H1 (cell line): ENCODE measurements at regions not wholly inside any gene's neighbourhood (a gene's known extent, or its start where the extent isn't known, plus 50 kb on each side); places are given as distances from the start of the nearest gene placed in this dataset.

Experiments used
- ASH2L ChIP-seq: fragments of 200-600, 300-600 bp; sonication (generic); IDR thresholded peaks from one replicate; pipeline ENCODE4 v1.7.1; 2017; ENCODE audit warnings: low read length
- CTCF ChIP-seq, 3 experiments: IDR thresholded peaks; 1 replicate in 2 of 3; 2 replicates in 1 of 3; pipeline versions ENCODE4 v1.5.1 to v1.6.1; 2011; ENCODE audit warnings: low read length in 3 of 3, mild to moderate bottlenecking in 3 of 3, inconsistent platforms in 2 of 3, low read depth in 1 of 3, moderate library complexity in 1 of 3; ENCODE audit not compliant: insufficient read depth in 1 of 3; ENCODE audit errors: control extremely low read depth in 1 of 3
- POLR2A ChIP-seq, 2 experiments: IDR thresholded peaks; 1 replicate in 1 of 2; 2 replicates in 1 of 2; pipeline ENCODE4 v1.6.1; 2011; ENCODE audit warnings: low read depth in 2 of 2, low read length in 2 of 2, mild to moderate bottlenecking in 2 of 2; ENCODE audit errors: control extremely low read depth in 1 of 2
- SP1 ChIP-seq: IDR thresholded peaks from 2 replicates; pipeline ENCODE4 v1.6.1; 2011; ENCODE audit warnings: low read depth, low read length
- ZNF274 ChIP-seq: IDR thresholded peaks from 2 replicates; pipeline ENCODE4 v1.7.0; 2012; ENCODE audit warnings: low read length, borderline replicate concordance; ENCODE audit errors: extremely low read depth

GRCh38 chr4:100082852-100083251 is 107.4 kb downstream of the DDIT4L start:
- TF ChIP-seq POLR2A (IDR thresholded peaks at IDR 0.05; ENCODE audit: control extremely low read depth in 1 of 2, low read depth in 2 of 2, low read length in 2 of 2) (no peak), CTCF (IDR thresholded peaks at IDR 0.05; ENCODE audit: control extremely low read depth in 1 of 3, insufficient read depth in 1 of 3, low read depth in 1 of 3, low read length in 3 of 3) (no peak), SP1 (no peak), ZNF274 (no peak), ASH2L (no peak)
